ENCODE measurements at regions not wholly inside any gene's neighbourhood (a gene's known extent, or its start where the extent isn't known, plus 50 kb on each side); places are given as distances from the start of the nearest gene placed in this dataset.
A peak's percentile ranks its signal among the peaks of the same experiment; 100 is the strongest.

DNA sequence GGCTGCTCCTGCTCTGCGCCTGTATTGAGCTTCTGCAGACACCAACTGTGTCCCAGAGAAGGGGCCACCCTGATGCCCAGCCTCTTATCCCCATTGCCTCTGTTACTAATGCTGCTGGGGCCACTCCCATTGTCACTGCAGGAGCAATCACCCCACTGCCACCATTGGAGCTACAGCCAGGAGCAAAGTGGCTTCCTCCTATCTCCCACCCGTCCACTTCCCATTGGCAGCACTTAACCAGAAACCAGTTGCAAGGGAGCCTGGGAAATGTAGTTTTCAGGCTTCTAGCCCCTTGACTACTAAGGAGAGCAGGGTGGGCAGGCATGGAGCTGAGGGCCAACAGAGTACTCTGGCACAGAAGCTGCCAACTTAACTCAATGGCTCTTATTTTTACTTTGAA, 55.9 kb upstream of the KLF13 start:
- H3K9me3 Mint-ChIP-seq (ENCODE audit: unreplicated experiment): no peaks in the 10 kb centered on the region
- TF ChIP-seq, protein P1, sequence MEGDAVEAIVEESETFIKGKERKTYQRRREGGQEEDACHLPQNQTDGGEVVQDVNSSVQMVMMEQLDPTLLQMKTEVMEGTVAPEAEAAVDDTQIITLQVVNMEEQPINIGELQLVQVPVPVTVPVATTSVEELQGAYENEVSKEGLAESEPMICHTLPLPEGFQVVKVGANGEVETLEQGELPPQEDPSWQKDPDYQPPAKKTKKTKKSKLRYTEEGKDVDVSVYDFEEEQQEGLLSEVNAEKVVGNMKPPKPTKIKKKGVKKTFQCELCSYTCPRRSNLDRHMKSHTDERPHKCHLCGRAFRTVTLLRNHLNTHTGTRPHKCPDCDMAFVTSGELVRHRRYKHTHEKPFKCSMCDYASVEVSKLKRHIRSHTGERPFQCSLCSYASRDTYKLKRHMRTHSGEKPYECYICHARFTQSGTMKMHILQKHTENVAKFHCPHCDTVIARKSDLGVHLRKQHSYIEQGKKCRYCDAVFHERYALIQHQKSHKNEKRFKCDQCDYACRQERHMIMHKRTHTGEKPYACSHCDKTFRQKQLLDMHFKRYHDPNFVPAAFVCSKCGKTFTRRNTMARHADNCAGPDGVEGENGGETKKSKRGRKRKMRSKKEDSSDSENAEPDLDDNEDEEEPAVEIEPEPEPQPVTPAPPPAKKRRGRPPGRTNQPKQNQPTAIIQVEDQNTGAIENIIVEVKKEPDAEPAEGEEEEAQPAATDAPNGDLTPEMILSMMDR (IDR thresholded peaks at IDR 0.05): no peak
- H3K27ac Mint-ChIP-seq (ENCODE audit: unreplicated experiment): no peak overlapping the region

GRCh38 chr15:31271224-31271635, 55.4 kb upstream of the KLF13 start:
- Mint-ChIP-seq H3K27me3 (ENCODE audit: unreplicated experiment) (no peaks in the 10 kb centered on the region), H3K4me3 (ENCODE audit: unreplicated experiment) (no peak overlapping the region), H3K27ac (ENCODE audit: unreplicated experiment) (no peak overlapping the region), H3K9me3 (ENCODE audit: unreplicated experiment) (no peaks in the 10 kb centered on the region), H3K36me3 (ENCODE audit: unreplicated experiment) (no peaks in the 10 kb centered on the region), H3K4me1 (ENCODE audit: unreplicated experiment) (peaks cover 20% of the 10 kb centered on the region)
- peak; percentile 62 for DNase-seq (ENCODE audit: extremely low spot score, unreplicated experiment)
- TF ChIP-seq, protein P1 (IDR thresholded peaks at IDR 0.05): no peak

More for the DNA sequence above, 55.9 kb upstream of the KLF13 start:
- Mint-ChIP-seq H3K4me3 (ENCODE audit: unreplicated experiment) (no peak overlapping the region), H3K4me1 (ENCODE audit: unreplicated experiment) (peaks cover 20% of the 10 kb centered on the region), H3K36me3 (ENCODE audit: unreplicated experiment) (no peaks in the 10 kb centered on the region), H3K27me3 (ENCODE audit: unreplicated experiment) (no peaks in the 10 kb centered on the region)
- DNase-seq (ENCODE audit: extremely low spot score, unreplicated experiment): no peak

DNA sequence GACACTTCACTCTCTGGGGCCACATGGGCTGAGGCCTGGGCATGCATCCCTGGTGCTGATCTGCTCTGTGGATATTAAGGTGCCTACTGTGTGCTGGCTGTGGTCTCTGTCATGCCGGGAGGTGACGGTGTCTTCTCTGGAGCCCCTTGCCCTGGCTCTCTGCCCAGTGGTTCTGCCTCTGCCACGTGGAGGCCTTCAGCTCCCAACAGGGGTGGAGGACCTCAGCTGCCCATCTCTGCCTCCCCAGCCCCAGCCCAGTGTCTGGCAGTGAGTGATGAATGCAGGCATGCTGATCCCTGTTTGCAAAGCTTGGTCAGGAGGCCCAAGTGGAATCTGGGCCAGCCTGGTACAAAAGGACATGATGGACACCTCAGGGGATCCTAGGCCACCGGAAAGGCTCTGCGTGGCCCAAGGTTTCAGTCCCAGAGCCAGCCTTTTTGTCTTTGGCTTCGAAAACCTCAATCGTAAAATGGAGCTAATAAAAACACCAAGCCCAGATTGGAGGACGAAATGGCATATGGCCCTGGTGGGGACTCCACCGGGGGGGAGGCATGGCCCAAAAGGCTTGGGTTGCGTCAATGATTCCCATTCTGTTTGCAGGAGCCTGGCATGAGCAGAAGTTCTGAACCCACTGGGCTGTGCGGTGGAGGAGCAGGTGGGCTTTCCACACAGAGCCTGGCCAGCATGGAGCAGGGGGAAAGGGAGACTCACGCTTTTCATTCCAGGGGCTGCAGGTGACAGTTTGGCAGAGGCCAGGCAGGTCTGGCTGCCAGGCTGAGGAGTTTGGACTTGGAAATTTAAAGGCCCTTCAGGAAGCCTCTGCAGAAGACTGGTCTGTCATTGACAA, 54.7 kb upstream of the KLF13 start:
- Mint-ChIP-seq H3K4me1 (ENCODE audit: unreplicated experiment) (peaks cover 14% of the 10 kb centered on the region), H3K4me3 (ENCODE audit: unreplicated experiment) (no peak overlapping the region), H3K27ac (ENCODE audit: unreplicated experiment) (no peak overlapping the region), H3K36me3 (ENCODE audit: unreplicated experiment) (no peaks in the 10 kb centered on the region), H3K9me3 (ENCODE audit: unreplicated experiment) (no peaks in the 10 kb centered on the region), H3K27me3 (ENCODE audit: unreplicated experiment) (no peaks in the 10 kb centered on the region)
- TF ChIP-seq, protein P1 (IDR thresholded peaks at IDR 0.05): no peak
- peak; percentile 75 for DNase-seq (ENCODE audit: extremely low spot score, unreplicated experiment)

DNA sequence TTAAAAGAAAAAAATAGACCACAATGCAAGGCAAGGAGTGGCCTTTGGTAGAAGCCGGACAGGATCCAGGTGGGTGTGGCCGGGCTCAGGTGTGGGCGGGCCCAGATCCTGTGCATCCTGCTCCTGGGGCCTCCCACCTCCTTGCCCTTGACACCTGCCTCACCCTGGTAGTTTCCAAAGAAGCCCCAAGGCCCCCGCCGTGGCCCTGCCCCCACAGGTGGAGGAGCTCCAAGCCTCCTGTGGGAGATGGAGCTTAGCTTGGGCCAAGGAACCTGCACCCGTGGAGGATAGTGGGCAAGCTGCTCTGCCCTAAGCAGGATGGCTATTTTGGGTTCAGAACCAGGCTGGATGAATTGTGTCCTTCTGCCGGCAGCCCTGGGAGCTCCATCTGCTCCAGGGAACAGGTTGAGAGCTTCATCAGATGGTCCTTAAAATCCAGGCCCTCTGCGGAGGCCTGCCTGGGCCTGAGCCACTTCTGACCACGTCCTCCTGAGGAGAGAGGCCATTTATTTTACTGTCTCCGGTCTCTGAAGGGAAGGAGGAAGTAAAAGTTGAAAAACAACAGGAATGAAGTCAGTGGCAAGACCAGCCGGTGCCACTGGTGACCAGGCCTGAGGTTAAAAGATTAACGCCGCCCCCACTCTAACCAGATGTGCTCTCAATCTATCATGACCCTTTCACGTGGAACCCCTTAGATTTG, 53.9 kb upstream of the KLF13 start:
- Mint-ChIP-seq H3K9me3 (ENCODE audit: unreplicated experiment) (no peaks in the 10 kb centered on the region), H3K27me3 (ENCODE audit: unreplicated experiment) (peaks cover 3% of the 10 kb centered on the region), H3K4me1 (ENCODE audit: unreplicated experiment) (peaks cover 13% of the 10 kb centered on the region), H3K27ac (ENCODE audit: unreplicated experiment) (no peak overlapping the region), H3K4me3 (ENCODE audit: unreplicated experiment) (no peak overlapping the region), H3K36me3 (ENCODE audit: unreplicated experiment) (no peaks in the 10 kb centered on the region)
- DNase-seq (ENCODE audit: extremely low spot score, unreplicated experiment): peak; percentile 79
- TF ChIP-seq, protein P1 (IDR thresholded peaks at IDR 0.05): no peak
